GM18498 (cell line): ENCODE measurements at regions not wholly inside any gene's neighbourhood (a gene's known extent, or its start where the extent isn't known, plus 50 kb on each side); places are given as distances from the start of the nearest gene placed in this dataset.
"Not testable (repeated sequence)": the region's sequence is repeated elsewhere in the genome, so short reads cannot be mapped to it uniquely, and the experiment has no call there.

Source experiments
- ATAC-seq: cut with Tn5 transposase; IDR thresholded peaks from one replicate; pipeline ENCODE4 v1.9.1; 2021; ENCODE audit warnings: mild to moderate bottlenecking, moderate library complexity; ENCODE audit not compliant: unreplicated experiment

DNA sequence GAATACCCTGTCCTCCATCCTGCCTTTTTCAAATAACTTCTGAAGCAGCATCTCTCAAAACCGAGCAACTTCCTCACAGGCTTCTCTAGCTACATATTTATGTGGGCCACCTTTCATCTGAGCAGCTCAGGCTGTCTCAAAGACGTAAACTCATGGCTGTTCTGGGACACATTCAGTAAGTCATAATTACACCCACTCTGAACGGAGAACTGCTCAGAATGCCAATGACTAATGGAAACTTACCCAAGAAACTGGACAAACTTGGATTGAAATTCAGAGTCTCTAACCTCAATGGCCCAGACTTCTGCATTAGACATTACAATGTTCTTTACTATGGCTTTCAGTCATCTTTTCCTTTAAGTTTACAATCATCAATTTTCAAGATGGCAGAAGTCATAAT, 145.2 kb downstream of the RAD51AP2 start:
- ATAC-seq = no peak

DNA sequence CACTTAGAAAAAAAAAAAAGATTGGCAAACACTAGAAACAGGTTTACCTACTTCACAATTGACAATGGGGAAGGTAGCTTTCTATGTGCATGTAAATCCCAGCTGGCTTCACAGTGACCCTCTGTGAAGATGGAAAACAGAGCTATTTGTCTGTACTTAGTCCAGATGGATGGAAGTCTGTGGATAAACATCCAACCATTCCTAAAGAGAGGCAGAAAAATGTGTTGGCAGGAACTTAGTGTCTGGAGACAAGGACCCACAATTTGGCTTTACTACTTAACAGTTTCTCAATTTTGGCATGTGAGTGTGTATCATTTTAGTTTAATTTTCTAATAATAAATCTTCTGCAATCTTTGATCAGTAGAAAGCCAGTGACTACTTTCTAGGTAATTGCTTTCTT, 154.4 kb downstream of the RAD51AP2 start:
- ATAC-seq = no peak

DNA sequence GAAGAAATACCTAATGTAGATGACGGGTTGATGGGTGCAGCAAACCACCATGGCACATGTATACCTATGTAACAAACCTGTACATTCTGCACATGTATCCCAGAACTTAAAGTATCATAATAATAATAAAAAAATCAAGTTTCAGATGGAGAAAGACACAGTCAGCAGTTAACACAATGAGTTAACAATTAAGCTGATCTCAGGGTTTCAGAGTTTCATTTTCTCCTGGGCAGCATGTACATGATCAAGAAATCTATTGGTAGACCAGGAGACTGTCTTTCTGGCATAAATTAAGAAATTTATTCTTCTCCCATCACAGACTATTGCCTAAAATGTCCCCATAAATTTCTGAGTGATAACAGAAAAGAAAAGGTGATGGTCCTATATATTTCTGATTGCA, 155.3 kb downstream of the RAD51AP2 start:
- ATAC-seq = no peak

DNA sequence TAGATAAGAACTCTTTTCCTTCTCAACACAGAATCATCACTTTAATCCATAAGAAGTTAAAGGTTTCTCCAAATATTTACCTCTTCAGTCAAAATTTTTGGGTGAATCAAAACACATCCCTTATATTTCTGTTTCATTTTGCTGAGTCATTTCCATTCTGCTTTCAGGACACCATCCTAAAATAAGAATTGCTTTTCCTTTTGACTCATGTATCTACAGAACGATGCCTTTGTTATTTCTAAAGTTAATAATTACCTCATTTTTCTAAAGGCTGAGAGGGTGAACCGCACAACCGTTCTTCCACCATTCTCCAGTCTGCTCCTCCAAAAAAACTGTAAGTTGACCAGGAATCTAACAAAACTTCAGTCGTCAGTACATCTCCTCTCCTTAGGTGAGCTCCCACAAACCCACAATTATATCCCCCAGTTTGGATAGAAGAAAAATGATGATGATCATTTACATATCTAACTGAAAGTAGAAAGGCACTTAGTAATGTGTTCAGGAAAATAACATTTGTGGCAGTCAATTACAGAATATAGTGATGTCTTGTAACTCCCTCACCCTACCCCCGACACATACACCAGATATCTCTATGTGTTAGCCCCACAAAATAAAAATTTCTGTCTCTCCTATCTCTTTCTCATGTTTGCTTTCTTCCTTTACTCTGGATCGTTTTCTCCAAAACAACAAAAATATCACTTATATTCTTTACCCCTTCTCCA, 162.5 kb downstream of the RAD51AP2 start:
- ATAC-seq = peak; percentile 89

DNA sequence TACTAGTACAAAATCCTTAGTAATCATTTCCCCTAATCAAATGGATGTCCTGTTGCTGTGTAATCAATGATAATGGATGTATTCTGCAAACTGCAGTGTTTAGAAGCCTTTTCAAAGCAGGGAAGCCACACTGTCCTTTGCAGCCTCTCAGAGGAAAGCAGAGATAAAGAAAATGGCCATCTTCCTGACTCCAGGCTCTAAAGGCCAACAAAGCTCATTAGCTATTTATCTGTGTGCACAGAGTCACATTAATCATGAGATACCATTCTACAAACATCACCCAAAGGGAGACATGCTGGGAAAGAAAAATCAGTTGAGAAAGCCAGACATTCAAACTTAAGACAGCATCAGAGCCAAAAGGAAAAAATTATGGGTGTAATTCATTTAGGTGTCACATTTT, 165.0 kb downstream of the RAD51AP2 start:
- ATAC-seq = no peak

DNA sequence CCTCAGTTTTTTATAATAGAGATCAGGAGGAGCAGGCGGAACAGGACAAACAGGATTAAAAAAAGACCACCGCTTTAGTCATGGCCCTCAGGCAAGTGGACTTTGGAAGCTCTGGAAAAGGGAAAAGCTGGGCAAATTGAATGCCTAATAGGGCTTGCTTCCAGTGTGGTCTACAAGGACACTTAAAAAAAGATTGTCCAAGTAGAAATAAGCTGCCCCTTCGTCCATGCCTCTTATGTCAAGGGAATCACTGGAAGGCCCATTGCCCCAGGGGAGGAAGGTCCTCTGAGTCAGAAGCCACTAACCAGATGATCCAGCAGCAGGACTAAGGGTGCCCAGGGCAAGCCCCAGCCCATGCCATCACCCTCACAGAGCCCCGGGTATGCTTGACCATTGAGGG, 175.5 kb downstream of the RAD51AP2 start:
- not testable (repeated sequence) for ATAC-seq

DNA sequence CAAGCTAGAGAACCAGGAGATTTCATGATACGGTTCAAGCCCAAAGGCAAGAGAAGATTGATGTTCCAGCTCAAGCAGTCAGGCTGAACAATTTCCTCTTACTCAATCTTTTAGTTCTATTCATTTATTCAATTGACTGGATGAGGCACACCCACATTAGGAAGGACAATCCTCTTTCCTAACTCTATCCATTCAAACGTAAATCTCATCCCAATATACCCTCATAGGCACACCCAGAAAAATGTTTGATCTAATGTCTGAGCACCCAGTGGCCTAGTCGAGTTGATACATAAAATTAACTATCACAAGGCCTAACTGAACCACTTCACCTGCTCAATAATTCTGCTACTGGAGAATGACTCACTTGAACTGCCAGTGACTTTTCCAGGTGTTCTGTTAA, 180.7 kb downstream of the RAD51AP2 start:
- no peak for ATAC-seq

DNA sequence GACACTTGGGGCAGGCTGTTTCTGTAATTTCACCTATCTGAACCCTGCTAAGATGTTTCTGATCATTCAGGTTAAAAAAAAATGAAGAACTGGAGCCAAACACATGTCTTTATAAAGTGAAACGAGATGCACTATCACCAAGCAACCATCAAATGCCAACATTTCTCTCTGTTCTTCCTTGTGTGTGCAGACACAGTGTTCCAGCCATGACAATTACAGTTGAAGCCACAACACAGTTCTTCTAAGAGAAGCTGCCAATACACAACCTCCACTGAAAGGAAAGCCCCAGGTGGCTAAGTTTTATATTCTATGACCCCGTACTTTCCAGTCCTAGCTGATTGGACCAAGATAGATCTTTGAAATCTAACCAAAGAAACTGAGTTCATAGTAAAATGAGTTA, 181.8 kb downstream of the RAD51AP2 start:
- ATAC-seq = no peak

DNA sequence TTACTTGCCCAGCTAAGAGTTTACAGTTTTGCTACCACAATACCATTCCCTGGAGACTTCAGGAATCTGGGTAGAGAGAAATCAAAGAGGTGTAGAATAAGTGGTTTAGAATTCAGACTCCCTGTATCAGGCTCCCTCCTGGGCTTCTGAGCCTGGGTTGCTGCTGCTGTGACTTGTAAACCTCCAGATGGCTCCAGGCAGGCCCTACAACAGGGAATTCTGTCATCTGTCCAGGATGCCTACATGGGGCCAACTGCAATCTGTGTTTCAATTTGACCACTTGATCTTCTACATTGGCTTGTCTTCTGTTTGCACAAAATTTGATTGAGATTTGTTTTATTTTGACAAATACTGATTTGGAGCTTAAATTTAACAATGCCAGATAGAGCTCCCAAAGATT, 183.9 kb downstream of the RAD51AP2 start:
- no peak for ATAC-seq

DNA sequence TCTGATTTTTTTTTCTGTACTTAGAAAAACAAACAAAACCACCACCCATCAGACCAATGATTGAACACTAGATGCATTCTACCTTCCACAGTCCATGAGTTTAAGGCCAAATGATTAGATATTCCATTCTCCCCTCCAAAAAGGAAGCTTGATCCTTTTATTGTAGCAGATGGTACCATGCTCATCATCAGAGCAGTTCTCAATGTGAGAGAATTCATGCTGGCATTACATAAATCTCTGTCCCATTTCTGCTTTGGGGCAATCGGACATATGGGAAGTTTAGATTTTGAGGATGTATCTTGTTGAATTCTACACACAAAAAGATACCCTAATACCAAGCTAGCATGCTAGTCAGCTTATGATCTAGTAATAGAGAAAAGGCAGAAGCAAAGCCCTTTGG, 186.6 kb downstream of the RAD51AP2 start:
- no peak for ATAC-seq

DNA sequence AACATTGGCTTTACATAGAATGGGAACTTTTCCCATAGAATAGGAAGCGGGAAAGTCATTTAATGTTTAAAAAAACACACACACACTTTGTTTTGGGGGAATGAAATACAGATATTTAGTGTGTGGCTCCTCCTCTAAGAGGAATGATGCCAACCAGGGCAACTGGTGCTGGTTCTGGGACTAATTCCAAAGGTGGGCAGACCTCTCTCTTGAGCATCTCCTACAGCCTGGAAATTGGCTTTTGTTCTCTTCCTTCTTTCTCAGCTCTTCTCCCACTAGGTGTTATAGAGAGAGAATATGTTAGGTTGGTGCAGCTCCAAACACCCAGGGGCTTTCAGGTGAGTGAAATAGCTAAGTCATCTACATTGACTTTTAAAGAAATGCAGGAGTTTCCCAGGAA, 190.1 kb downstream of the RAD51AP2 start:
- ATAC-seq = no peak

DNA sequence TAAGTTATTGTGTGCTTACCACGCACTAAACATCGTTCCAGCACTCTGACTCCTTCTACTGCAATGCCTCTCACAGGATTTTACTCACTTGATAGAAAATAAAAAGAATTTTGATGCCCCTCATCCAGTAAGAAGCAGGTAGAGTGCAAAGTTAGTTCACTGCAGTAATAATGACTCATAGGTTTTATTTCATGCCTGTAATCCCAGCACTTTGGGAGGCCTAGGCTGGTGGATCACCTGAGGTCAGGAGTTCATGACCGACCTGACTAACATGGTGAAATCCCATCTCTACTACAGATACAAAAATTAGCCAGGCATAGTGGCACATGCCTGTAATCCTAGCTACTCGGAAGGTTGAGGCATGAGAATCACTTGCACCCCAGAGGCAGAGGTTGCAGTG, 190.6 kb downstream of the RAD51AP2 start:
- no peak for ATAC-seq

DNA sequence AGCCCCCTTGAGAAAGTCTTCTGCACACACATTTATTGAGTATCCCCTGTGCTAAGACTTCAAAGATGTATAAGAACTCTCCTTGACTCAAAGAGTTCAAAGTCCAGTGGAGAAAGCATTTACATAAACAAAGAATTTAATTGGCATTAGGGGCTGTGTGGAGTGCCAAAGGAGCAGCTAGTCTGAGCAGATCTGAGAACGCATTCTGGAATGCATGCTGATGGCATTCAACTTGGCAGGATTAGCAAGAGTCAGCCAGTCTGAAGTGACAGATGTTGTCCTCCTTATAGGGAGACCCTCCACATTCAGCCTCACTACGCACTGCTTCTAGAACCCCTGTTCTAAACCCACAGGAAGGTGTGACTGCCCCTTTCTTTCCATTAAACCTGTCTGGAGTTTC, 191.5 kb downstream of the RAD51AP2 start:
- ATAC-seq = no peak

DNA sequence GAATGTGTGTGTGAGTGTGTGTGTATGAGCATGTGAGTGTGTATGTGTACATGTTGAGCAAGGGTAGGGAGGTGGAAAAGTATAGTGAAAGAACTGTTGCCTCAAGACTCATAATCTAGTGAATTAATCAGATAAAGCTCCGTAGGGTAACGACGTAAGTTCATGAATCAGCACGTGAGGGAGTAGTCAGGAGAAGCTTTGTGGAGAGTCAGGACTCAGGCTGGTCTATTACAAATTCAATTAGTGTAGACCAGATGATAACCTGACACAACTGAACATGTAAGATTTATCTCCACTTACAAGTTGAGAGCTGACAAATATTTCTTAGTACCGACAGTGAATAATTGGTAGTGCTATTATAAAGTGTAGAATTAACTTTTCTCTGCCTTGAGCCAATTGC, 194.5 kb downstream of the RAD51AP2 start:
- no peak for ATAC-seq

DNA sequence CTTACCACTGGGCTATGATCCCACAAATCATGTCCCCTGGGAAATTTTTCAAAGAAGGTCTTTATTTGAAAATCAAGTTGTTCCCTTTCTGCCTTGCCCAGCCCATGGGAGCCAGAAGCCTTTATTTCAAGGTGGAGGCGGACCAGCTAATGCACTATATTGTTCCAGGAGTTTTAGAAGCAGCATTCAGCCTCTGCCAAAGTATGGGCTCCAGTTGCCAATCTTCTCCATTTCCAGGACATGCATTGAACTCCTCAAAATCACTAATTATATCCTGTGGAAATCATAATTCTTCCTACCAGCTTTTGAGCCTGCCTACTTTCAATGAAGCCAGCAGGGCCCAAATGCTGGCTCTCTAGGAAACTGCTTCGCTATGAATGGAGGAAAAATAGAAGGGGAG, 195.8 kb downstream of the RAD51AP2 start:
- no peak for ATAC-seq

DNA sequence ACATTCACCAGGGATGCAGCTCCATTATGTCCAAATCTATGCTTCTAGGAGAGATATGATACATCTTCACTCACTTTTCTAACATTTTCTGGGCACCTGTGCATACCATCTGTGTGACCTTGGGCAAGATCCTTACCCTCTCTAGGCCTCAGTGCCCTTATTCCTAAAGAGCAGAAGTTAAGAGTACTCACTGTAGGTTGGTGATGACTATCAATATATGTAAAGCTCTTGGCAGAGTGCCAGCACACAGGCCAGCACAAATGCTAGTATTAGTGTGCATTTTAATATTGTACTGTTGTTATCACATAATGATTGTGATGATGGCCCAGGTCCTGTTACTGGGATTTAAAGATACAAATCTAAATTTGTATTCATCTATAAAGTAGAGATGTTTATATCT, 199.2 kb downstream of the RAD51AP2 start:
- ATAC-seq = no peak

DNA sequence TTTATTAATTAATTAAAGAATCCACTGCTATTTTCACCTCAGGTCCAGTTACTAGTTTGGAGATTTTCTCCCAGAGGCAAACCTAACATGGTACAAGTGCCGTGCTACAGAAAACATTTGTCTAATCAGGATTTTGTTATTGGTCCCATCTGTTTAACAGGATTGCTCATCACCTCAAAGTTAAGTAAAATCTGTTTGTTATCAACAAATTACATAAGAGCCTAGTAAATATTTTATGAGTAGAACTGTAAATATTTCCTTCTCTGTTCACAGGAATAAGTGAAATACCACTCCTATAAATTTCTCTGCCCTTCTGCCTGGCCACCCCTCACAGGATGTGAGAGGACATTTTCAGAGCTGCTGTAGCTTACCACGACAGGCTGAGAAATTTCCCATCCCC, 200.2 kb downstream of the RAD51AP2 start:
- ATAC-seq = no peak

DNA sequence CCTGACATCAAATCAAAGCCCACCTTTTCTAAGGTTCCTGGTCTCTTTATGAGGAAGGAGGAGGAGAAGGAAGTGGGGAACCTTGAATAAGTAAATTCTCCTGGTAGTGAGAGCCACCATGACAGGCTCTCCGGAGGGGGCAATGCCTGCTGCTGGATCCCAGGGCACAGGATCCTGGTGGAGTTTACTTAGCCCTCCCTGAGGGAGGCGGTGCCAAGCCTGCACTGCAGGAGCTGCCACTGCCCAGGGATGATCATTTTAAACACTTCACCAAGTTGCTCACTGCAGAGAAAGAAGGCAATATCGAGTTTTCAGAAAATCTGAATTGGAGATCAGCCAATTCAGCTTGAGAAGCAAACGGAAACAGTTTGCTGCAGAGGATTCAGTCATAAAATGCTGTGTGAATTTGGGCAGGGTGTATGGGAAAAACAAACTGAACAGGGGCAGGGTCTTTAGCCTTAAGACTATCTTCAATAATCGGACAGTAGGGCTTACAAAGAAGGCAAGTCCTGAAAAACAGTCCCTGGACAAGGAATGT, 200.7 kb downstream of the RAD51AP2 start:
- ATAC-seq = no peak

DNA sequence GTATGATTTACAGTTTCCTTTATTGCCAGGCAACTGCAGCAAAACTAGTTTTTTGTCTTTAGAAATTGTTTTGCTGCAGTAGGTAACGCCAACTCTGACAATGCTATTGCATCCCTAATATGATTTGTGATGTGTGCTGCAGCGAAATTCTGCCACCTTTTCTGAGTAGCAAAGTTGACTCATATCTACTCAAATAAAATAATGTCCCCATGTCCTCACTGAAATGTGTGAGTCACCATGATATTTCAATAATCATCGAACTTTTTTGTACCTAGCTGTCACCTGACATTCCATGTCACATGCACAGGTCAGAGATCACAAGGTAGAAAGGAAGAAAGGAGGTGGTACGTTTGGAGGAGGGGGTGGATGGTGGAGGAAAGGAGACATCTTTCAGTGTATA, 205.0 kb downstream of the RAD51AP2 start:
- ATAC-seq = no peak

DNA sequence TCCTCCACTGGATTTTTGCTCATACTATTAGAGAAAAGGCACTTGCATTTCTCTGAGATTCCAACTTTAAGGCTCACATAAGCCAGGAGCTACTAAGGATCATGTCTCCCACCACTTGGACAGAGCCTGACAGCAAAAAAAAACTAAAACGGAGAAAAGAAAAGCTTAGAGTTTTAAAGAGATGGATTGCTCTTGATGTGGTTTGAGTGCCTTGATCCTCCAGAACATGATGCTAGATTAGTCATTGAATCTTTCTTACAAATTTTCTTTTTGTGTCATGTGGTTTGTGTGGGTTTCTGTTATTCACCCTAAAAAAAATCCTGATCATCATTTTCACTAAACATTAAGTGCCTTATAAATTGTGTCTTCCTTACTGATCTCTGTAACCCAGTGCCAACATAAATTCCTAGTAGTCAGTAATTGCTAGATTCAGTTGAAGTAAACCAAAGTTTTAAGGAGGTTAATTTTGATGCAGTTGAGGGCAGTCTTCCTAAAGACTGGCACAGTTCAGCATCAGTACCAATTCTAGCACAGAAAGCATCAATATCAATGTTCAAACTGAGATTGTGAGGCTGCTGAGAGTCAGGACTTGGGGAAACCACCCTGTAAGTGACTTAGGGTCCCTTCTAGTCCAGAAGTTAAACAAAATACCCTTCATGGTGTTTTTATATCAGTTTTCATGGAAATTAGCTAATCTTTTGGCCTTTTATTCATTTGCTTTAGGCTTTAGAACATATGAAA, 206.3 kb downstream of the RAD51AP2 start:
- ATAC-seq = no peak

DNA sequence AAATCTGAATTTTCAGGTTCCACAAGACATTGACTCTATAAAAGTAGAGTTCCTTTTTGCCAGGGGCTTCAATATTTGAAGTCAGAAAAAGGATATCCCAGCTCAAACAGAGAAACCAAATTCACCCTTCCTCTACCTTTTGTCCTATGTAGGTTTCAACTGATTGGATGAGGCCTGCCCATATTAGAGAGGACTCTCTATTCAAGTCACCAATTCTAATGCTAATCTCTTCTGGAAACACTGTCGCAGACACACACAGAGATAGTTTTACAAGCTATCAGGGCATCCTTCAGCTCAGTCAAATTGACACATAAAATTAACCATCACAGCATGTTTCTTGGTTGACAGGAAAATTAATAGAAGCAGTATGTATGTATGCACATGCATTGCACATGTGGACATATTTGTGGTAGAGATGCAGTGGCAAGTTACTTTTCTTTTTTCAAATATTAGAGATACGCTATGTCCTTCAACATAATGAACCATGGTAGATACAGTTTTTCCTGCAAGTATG, 207.1 kb downstream of the RAD51AP2 start:
- ATAC-seq = no peak

DNA sequence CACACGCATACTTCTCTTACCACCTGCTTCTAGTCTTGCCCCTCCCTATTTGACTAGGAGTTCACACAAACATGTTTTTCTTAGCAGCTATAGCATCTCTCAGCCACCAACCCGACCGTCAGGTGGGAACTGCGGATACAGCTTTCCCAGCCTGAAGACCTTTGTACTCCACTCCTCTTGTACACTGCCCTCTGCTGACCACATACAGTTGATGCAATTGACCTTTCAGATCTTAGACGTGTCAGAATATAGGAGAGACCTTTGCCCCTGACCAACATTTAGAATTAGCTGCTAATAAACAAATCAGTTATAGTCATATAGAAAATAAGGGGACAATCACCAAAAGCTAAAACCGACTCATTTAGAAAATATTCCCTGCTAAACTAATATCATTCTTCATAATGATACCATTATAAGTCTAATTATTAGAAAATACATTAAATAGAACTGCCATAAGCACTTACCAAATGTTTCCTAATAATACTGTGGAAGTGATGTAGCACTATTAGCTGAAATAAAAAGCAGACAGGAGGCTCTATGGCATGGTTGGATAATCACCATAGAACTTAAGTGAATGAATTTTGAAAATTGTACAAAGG, 208.4 kb downstream of the RAD51AP2 start:
- ATAC-seq = peak; percentile 91
